GM19193 (cell line): ENCODE measurements at regions not wholly inside any gene's neighbourhood (a gene's known extent, or its start where the extent isn't known, plus 50 kb on each side); places are given as distances from the start of the nearest gene placed in this dataset.

ENCODE experiments used
- POLR2A ChIP-seq: IDR thresholded peaks from 4 replicates; pipeline ENCODE4 v1.6.1; 2011; ENCODE audit not compliant: insufficient read depth, insufficient read length; ENCODE audit errors: extremely low read depth

- TF ChIP-seq POLR2A, result no peak
Observed at GRCh38 chr3:118740722-118741290, 293.8 kb downstream of the IGSF11 start.

DNA sequence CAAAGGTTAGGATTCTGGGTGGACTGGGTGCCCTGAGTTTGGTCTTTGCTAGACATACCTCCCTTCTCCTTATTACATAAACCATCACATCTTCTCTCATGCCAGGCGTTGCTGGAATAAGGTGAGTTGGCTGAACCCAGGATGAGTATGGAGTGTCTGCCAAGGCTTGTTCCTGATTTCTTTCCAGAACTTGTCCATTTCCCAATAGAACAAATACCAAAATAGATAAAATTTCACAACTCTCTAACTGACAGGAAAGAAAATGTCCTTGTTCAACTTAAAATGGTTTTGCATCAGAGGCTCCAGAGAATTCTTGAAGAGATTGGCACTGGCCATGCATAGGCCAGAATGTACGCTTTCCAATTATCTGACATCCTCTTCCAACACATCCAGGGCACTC, 291.9 kb downstream of the IGSF11 start:
- TF ChIP-seq POLR2A, result no peak

- no peak for TF ChIP-seq POLR2A
Observed at GRCh38 chr3:118744186-118744585, 290.5 kb downstream of the IGSF11 start.

- no peak for TF ChIP-seq POLR2A
Observed at GRCh38 chr3:118754406-118755252, 280.0 kb downstream of the IGSF11 start.

DNA sequence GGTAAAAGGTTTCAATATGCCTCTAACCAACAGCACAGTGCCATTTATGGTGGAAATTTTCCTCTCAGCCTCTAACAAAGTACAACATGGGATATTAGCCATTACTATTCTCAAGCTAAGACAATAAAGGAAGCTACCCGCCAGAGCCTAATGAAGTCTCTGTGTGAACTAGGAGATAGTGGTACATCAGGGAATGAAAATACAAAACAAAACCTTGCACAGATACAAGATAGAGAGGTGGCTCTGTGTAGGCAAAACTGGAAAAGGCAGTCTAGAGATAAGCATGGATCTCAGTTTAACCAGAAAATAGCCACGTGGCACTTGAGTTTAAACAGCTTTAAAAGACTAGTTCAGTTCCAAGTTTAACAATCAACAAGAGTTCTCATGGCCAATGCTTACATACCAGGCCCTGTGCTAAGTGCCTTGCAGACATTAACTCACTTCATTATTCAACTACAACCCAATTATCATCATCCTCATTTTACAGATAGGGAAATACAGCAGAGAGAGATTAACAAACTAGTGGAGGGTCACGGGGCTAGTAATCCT, 279.3 kb downstream of the IGSF11 start:
- TF ChIP-seq POLR2A, result no peak

GRCh38 chr3:118760585-118761290, 273.9 kb downstream of the IGSF11 start:
- no peak for TF ChIP-seq POLR2A

DNA sequence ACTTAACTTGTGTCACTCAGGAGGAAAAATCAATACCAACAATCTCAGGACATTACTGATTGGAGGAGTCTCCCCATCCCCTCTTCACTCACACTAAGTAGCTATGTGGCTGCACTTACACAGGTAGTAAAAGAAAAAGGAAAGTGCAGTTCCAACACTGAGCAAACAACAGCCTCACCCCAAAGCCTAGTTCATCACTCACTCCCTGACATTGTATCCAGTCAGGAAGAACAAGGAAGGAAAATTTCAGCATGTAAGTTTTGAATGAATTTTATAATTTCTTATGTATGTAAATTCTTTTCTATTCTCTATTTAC, 273.4 kb downstream of the IGSF11 start:
- no peak for TF ChIP-seq POLR2A

DNA sequence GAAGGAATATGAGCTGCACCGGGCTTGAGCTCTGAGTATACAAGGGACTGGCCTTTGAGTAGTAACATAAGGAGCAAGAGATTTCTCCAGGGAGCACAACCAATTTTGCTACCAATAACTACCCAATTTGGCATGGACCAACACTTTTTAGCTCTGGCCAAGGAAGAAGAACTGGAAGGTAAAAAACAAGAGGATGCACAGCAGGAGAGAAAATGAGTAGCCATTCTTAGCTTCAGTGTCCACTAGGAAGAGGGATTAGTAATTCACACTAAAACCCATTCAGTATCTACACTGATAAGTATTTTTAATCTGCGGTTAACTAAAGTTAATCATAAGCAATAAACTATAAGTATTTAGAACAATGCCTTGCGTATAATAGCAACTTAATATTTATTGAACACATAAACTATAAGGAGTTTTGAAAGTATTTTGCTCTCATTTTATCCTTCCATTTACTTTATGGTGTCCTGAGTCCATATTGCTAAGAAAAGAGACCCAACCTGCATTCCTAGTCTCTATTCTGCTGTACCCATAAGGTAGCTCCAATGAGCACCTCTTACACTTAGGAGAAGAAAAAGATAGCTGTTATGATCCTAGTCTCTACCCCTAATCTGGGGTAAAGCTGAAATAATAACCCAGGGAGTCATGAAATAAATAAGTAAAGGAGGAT, 268.9 kb downstream of the IGSF11 start:
- TF ChIP-seq POLR2A, result no peak

DNA sequence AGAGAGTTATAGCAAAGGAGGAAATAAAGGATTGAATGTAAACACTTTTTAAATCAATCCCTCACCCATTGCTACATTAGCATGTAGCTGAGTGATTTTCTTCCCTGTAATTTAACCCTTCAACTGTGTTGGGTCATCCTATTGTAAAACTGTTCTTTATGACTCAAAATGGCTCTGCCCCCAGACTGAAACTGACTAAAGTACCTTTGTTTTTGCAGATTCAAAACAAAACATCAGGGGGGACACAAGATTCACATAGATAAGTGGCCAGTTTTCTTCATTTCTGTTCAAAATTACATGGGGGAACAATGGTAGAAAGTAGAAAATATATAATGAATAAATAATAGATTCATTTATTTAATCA, 268.4 kb downstream of the IGSF11 start:
- TF ChIP-seq POLR2A, result no peak

- TF ChIP-seq POLR2A, result no peak
Observed at GRCh38 chr3:118772036-118772435, 262.6 kb downstream of the IGSF11 start.

- TF ChIP-seq POLR2A, result no peak
Observed at GRCh38 chr3:118772547-118773011, 262.1 kb downstream of the IGSF11 start.

DNA sequence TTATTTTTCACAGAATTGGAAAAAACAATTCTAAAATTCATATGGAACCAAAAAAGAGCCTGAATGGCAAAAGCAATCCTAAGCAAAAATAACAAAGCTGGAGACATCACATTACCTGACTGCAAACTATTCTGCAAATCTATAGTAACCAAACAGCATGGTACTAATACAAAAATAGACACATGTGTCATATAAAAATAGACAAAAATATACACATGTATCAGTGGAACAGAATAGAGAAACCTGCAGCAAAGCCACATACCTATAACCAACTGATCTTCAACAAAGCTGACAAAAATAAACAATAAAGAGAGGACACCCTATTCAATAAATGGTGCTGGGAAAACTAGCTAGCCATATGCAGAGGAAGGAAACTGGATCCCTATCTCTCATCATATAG, 259.6 kb downstream of the IGSF11 start:
- TF ChIP-seq POLR2A, result no peak

- no peak for TF ChIP-seq POLR2A
Observed at GRCh38 chr3:118778201-118778600, 256.4 kb downstream of the IGSF11 start.

- no peak for TF ChIP-seq POLR2A
Observed at GRCh38 chr3:118781232-118781631, 253.4 kb downstream of the IGSF11 start.

DNA sequence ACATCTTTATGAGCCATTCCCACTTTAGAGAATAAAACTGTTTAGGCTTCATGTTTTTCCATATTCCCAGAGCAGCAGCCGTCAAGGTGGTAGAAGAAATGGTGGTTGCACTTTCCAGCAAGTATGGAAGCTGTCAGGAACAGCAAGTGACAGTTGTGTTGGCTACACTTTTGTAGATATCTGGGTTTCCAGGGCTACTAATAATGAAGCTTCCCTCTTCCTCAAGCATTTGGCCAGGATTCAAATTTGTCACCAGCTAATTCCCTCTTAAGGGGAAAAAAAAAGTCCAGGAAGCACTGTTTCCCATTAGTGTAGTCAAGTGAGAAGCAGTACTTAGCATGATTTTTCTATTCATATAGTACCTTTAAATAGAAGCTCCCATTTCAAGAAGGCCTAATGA, 252.8 kb downstream of the IGSF11 start:
- no peak for TF ChIP-seq POLR2A
